ENCODE measurements at regions not wholly inside any gene's neighbourhood (a gene's known extent, or its start where the extent isn't known, plus 50 kb on each side); places are given as distances from the start of the nearest gene placed in this dataset.

DNA sequence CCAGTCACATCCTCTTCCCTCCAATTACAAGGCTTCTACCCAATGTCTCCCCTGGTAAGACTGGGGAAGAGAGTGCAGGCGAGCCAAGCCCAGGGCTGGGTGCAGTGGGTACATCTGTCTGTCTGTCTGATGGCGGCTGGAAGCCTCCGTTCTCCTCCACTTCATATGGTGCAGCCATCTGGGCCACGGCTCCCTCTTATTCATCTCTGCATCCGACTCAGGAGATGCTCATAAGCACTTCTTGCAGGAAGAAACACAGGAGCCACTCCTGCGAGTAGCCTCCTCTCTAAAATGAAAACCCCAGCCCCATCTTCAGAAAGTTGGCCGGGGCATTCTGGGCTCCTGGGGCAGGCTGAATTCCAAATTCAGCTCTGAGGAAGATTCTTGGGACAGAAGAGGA, 67.5 kb upstream of the SLC6A6 start:
- H3K36me3 ChIP-seq: no peaks in the 10 kb centered on the region
- intact Hi-C loops (cut with DNase I): no loop called here
- H3K27me3 ChIP-seq: peaks cover 0 to 38% (median 24%) of the 10 kb centered on the region in 7 donors
- no peak overlapping the region for H3K4me3 ChIP-seq
- TF ChIP-seq CTCF (IDR thresholded peaks at IDR 0.05): no peak
- no peaks in the 10 kb centered on the region for H3K4me1 ChIP-seq
- no peaks in the 10 kb centered on the region for H3K9me3 ChIP-seq
- H3K27ac ChIP-seq: no peak overlapping the region
- DNase-seq (no peak), ATAC-seq (no peak)
- 83 to 84% methylated on average over 7 of the region's 7 CpGs for WGBS, 2 donors

- no peak for DNase-seq
- no peak overlapping the region for H3K4me3 ChIP-seq
- intact Hi-C loops (cut with DNase I): no loop called here
- ATAC-seq: no peak
- WGBS, 2 donors: 77 to 79% methylated on average over 10 of the region's 10 CpGs
- H3K4me1 ChIP-seq: peaks cover 0 to under 1% (median 0%) of the 10 kb centered on the region in 9 donors
- H3K27me3 ChIP-seq: peaks cover 0 to 37% (median 27%) of the 10 kb centered on the region in 7 donors
- H3K36me3 ChIP-seq: no peaks in the 10 kb centered on the region
- H3K9me3 ChIP-seq: no peaks in the 10 kb centered on the region
- no peak for TF ChIP-seq CTCF (IDR thresholded peaks at IDR 0.05)
- no peak overlapping the region for H3K27ac ChIP-seq
These were observed 66.3 kb upstream of the SLC6A6 start for GRCh38 chr3:14335774-14336748.

- intact Hi-C loops (cut with DNase I): no loop called here
- no peak for ATAC-seq
- Histone ChIP-seq H3K27me3 (peaks cover 0 to 37% (median 27%) of the 10 kb centered on the region in 7 donors), H3K9me3 (no peaks in the 10 kb centered on the region), H3K27ac (no peak overlapping the region), H3K4me1 (peaks cover 0 to 5% (median 0%) of the 10 kb centered on the region in 9 donors), H3K4me3 (no peak overlapping the region), H3K36me3 (no peaks in the 10 kb centered on the region)
- TF ChIP-seq CTCF (IDR thresholded peaks at IDR 0.05): no peak
- no peak for DNase-seq
- WGBS, 2 donors: 69 to 73% methylated on average over 17 of the region's 17 CpGs
These were observed 65.4 kb upstream of the SLC6A6 start for GRCh38 chr3:14336749-14337598.

DNA sequence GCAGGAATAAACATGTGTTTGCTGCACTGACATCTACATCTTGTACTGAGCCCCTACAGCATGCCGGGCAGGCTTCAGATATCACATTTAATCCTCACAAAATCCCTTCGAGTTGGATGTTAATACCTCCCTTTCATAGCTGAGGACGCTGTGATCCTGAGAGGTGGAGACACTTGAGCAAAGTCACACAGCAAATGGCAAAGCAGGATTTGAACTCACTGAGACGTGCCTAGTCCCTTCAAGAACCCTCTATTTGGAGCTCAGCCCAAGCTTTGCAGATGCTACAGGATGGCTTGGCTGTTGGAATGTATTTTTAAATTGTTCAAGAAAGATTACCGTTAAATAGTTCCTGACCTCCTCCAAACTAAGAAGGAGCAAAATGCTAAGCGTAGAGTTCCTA, 64.6 kb upstream of the SLC6A6 start:
- ATAC-seq: no peak
- Histone ChIP-seq H3K4me1 (peaks cover 0 to 5% (median 0%) of the 10 kb centered on the region in 9 donors), H3K36me3 (no peaks in the 10 kb centered on the region), H3K27me3 (peaks cover 0 to 37% (median 27%) of the 10 kb centered on the region in 7 donors), H3K9me3 (no peaks in the 10 kb centered on the region), H3K27ac (no peak overlapping the region), H3K4me3 (no peak overlapping the region)
- 68 to 73% methylated on average over 6 of the region's 6 CpGs for WGBS, 2 donors
- TF ChIP-seq CTCF (IDR thresholded peaks at IDR 0.05): no peak
- intact Hi-C loops (cut with DNase I): no loop called here
- no peak for DNase-seq
